GM18861 (cell line): ENCODE measurements at regions not wholly inside any gene's neighbourhood (a gene's known extent, or its start where the extent isn't known, plus 50 kb on each side); places are given as distances from the start of the nearest gene placed in this dataset.

Source experiments
- ATAC-seq: cut with Tn5 transposase; IDR thresholded peaks from one replicate; pipeline ENCODE4 v1.9.1; 2021; ENCODE audit not compliant: unreplicated experiment

GRCh38 chr7:84684836-84685480 is 490.4 kb upstream of the SEMA3A start:
- ATAC-seq, result no peak

GRCh38 chr7:84682543-84682942 is 488.0 kb upstream of the SEMA3A start:
- no peak for ATAC-seq

- ATAC-seq, result no peak
Observed at GRCh38 chr7:84678841-84679240, 484.3 kb upstream of the SEMA3A start.

GRCh38 chr7:84677117-84677732 is 482.6 kb upstream of the SEMA3A start:
- no peak for ATAC-seq

- no peak for ATAC-seq
Observed at GRCh38 chr7:84675633-84676034, 481.0 kb upstream of the SEMA3A start.

GRCh38 chr7:84674236-84674913 is 479.8 kb upstream of the SEMA3A start:
- no peak for ATAC-seq

GRCh38 chr7:84669177-84669732 is 474.7 kb upstream of the SEMA3A start:
- ATAC-seq, result no peak

GRCh38 chr7:84668116-84668515 is 473.5 kb upstream of the SEMA3A start:
- ATAC-seq, result no peak

- no peak for ATAC-seq
Observed at GRCh38 chr7:84666651-84667050, 472.1 kb upstream of the SEMA3A start.

GRCh38 chr7:84665339-84665738 is 470.8 kb upstream of the SEMA3A start:
- ATAC-seq, result no peak

- ATAC-seq, result no peak
Observed at GRCh38 chr7:84664626-84665025, 470.0 kb upstream of the SEMA3A start.

- no peak for ATAC-seq
Observed at GRCh38 chr7:84663224-84663623, 468.6 kb upstream of the SEMA3A start.

- ATAC-seq, result no peak
Observed at GRCh38 chr7:84658286-84658685, 463.7 kb upstream of the SEMA3A start.

- ATAC-seq, result no peak
Observed at GRCh38 chr7:84654273-84654672, 459.7 kb upstream of the SEMA3A start.

GRCh38 chr7:84651876-84652275 is 457.3 kb upstream of the SEMA3A start:
- ATAC-seq, result no peak

- ATAC-seq, result no peak
Observed at GRCh38 chr7:84647797-84648757, 453.5 kb upstream of the SEMA3A start.

GRCh38 chr7:84642611-84643010 is 448.0 kb upstream of the SEMA3A start:
- ATAC-seq, result no peak

- ATAC-seq, result no peak
Observed at GRCh38 chr7:84640637-84641036, 446.0 kb upstream of the SEMA3A start.

- ATAC-seq, result no peak
Observed at GRCh38 chr7:84638339-84638697, 443.7 kb upstream of the SEMA3A start.

GRCh38 chr7:84637568-84638338 is 443.2 kb upstream of the SEMA3A start:
- ATAC-seq, result no peak
